Epithelial cell of proximal tubule (primary cell): ENCODE measurements at regions not wholly inside any gene's neighbourhood (a gene's known extent, or its start where the extent isn't known, plus 50 kb on each side); places are given as distances from the start of the nearest gene placed in this dataset.

ENCODE experiments used
- DNase-seq: peaks from one replicate; pipeline ENCODE4 v3.0.0-alpha.2; 2011; ENCODE audit warnings: low read depth
- H3K4me3 ChIP-seq: 2 replicates; pipeline ENCODE4 v1.5.1; 2011; ENCODE audit warnings: low read depth, mild to moderate bottlenecking, low read length
- TF ChIP-seq, protein P1 (sequence below): conservative IDR thresholded peaks from 2 replicates; pipeline ENCODE4 v1.5.1; 2012; ENCODE audit warnings: low read depth, mild to moderate bottlenecking, low read length

- H3K4me3 ChIP-seq = no peak overlapping the region
- no peak for DNase-seq
- TF ChIP-seq, protein P1, sequence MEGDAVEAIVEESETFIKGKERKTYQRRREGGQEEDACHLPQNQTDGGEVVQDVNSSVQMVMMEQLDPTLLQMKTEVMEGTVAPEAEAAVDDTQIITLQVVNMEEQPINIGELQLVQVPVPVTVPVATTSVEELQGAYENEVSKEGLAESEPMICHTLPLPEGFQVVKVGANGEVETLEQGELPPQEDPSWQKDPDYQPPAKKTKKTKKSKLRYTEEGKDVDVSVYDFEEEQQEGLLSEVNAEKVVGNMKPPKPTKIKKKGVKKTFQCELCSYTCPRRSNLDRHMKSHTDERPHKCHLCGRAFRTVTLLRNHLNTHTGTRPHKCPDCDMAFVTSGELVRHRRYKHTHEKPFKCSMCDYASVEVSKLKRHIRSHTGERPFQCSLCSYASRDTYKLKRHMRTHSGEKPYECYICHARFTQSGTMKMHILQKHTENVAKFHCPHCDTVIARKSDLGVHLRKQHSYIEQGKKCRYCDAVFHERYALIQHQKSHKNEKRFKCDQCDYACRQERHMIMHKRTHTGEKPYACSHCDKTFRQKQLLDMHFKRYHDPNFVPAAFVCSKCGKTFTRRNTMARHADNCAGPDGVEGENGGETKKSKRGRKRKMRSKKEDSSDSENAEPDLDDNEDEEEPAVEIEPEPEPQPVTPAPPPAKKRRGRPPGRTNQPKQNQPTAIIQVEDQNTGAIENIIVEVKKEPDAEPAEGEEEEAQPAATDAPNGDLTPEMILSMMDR = no peak
Observed at GRCh38 chr5:107215611-107216010, 455.1 kb downstream of the EFNA5 start.

DNA sequence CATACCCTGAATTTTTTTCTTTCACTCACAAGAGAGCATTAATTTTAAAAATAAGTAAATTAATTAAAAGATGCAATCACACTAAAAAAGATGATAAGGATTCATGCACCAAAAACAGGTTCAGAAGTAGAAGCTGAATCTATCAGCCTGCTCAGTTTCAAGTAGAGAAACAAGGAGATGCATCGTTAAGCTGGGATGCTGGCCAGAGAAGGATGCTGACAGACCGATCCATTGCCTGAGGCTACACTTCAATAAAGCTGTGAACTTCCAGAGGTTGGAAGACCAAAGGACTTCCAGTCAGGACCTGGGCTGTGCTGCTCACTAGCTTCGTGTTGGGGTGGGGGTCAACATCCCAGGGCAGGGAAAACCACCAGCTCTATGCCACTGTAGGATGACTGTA is 457.7 kb downstream of the EFNA5 start:
- DNase-seq = no peak
- TF ChIP-seq, protein P1 = no peak
- no peak overlapping the region for H3K4me3 ChIP-seq

GRCh38 chr5:107211630-107212029 is 459.1 kb downstream of the EFNA5 start:
- no peak for DNase-seq
- TF ChIP-seq, protein P1 = no peak
- H3K4me3 ChIP-seq = no peak overlapping the region

- no peak overlapping the region for H3K4me3 ChIP-seq
- TF ChIP-seq, protein P1 = no peak
- no peak for DNase-seq
Observed at GRCh38 chr5:107208867-107209266, 461.9 kb downstream of the EFNA5 start.

- no peak overlapping the region for H3K4me3 ChIP-seq
- DNase-seq = no peak
- TF ChIP-seq, protein P1 = no peak
Observed at GRCh38 chr5:107204413-107204812, 466.3 kb downstream of the EFNA5 start.

DNA sequence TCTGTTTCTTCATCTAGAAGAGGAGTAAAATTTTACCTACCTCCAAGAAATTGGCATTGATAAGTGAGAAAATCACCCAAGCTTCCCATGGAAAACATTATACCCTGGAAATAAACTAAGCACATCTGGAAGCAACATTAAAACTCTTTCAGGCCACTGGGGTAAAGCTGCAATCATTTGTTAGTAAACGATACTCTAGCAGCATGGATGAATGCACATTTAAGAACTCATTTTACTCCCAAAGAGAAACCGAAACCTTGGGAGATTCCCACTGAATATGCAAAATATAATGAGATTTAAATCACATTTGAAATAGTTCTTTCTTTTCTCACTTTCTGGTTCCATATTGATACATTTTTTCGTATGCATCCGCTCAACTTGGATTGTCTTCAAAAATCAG is 467.5 kb downstream of the EFNA5 start:
- no peak overlapping the region for H3K4me3 ChIP-seq
- no peak for DNase-seq
- TF ChIP-seq, protein P1 = no peak

DNA sequence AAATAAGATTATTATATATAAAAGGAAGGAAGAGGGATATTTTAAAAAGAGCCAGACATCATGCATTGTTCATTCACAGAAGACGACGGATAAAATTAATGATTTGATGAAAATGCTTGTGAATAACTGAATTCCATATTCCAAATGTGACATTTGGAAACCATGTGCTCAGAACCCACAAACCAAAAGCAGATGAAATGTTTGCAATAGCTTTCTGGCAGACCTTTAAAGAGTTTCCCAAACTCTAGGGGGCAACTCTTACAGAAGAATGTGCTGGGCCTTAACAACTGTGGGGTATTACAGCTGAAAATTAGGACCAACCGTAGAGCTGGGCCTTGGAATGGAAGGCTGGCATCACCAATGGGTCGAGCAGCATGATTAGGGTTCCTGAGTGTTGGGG is 471.0 kb downstream of the EFNA5 start:
- TF ChIP-seq, protein P1 = no peak
- no peak overlapping the region for H3K4me3 ChIP-seq
- no peak for DNase-seq
